ENCODE measurements at regions not wholly inside any gene's neighbourhood (a gene's known extent, or its start where the extent isn't known, plus 50 kb on each side); places are given as distances from the start of the nearest gene placed in this dataset.

GRCh38 chr17:71292006-71292405 lies 828.8 kb upstream of the SOX9 start:
- TF ChIP-seq CTCF (conservative IDR thresholded peaks at IDR 0.05; ENCODE audit: low read depth in 2 of 2) (no peak), NANOG (IDR thresholded peaks at IDR 0.05; ENCODE audit: borderline replicate concordance) (no peak), EZH2 (IDR thresholded peaks at IDR 0.05; ENCODE audit: low read depth, unreplicated experiment) (no peak), POLR2AphosphoS5 (IDR thresholded peaks at IDR 0.05; ENCODE audit: low read depth) (no peak), EZH2phosphoT487 (IDR thresholded peaks at IDR 0.05; ENCODE audit: unreplicated experiment) (no peak), ZNF114 (CRISPR knock-in tag; IDR thresholded peaks at IDR 0.05) (no peak)

Measured in GM23338 (cell line).